Fibroblast of lung (primary cell): ENCODE measurements at regions not wholly inside any gene's neighbourhood (a gene's known extent, or its start where the extent isn't known, plus 50 kb on each side); places are given as distances from the start of the nearest gene placed in this dataset.
A peak's percentile ranks its signal among the peaks of the same experiment; 100 is the strongest.

ENCODE experiments used
- DNase-seq, 2 donors: peaks; one replicate each; pipeline versions ENCODE4 v3.0.0 to v3.0.0-alpha.2; 2010; ENCODE audit warnings: low read depth in 2 of 2
- H2AFZ ChIP-seq: 2 replicates; pipeline ENCODE4 v1.5.1; 2012; ENCODE audit warnings: low read length, control low read depth, inconsistent platforms
- H3K27ac ChIP-seq: 2 replicates; pipeline ENCODE4 v1.5.1; 2011; ENCODE audit warnings: low read length, control low read depth; ENCODE audit not compliant: insufficient read depth
- H3K27me3 ChIP-seq: 2 replicates; pipeline ENCODE4 v1.5.1; 2011; ENCODE audit warnings: mild to moderate bottlenecking, low read length; ENCODE audit not compliant: control insufficient read depth, insufficient read depth
- H3K36me3 ChIP-seq: 2 replicates; pipeline ENCODE4 v1.5.1; 2011; ENCODE audit warnings: low read length; ENCODE audit not compliant: control insufficient read depth, insufficient read depth
- H3K4me1 ChIP-seq: 2 replicates; pipeline ENCODE4 v1.5.1; 2011; ENCODE audit warnings: low read length; ENCODE audit not compliant: control insufficient read depth, insufficient read depth; ENCODE audit errors: extremely low read depth
- H3K4me2 ChIP-seq: 2 replicates; pipeline ENCODE4 v1.5.1; 2011; ENCODE audit warnings: low read length, control low read depth; ENCODE audit not compliant: insufficient read depth; ENCODE audit errors: extremely low read depth
- H3K4me3 ChIP-seq, 4 experiments: fragments of 200-600 bp in 1 of 4; sonication (generic) in 1 of 4; replicated peaks in 1 of 4; 2 replicates each; pipeline ENCODE4 v1.5.1; 2011 to 2016; ENCODE audit warnings: low read length in 4 of 4, low read depth in 3 of 4, mild to moderate bottlenecking in 3 of 4, control low read depth in 2 of 4, inconsistent platforms in 1 of 4, mixed read lengths in 1 of 4; ENCODE audit not compliant: insufficient read depth in 1 of 4; ENCODE audit errors: control extremely low read depth in 1 of 4
- H3K79me2 ChIP-seq: 2 replicates; pipeline ENCODE4 v1.5.1; 2012; ENCODE audit warnings: mild to moderate bottlenecking, low read length, inconsistent platforms; ENCODE audit not compliant: control insufficient read depth, insufficient read depth
- H3K9ac ChIP-seq: 2 replicates; pipeline ENCODE4 v1.5.1; 2011; ENCODE audit warnings: mild to moderate bottlenecking, low read length, control low read depth; ENCODE audit not compliant: insufficient read depth
- H3K9me3 ChIP-seq: 2 replicates; pipeline ENCODE4 v1.5.1; 2012; ENCODE audit warnings: low read depth, low read length; ENCODE audit not compliant: control insufficient read depth, insufficient read depth
- H4K20me1 ChIP-seq: 2 replicates; pipeline ENCODE4 v1.5.1; 2011; ENCODE audit warnings: low read length; ENCODE audit not compliant: control insufficient read depth, insufficient read depth; ENCODE audit errors: extremely low read depth
- CTCF ChIP-seq, 2 donors: IDR thresholded peaks in 1 of 2; conservative IDR thresholded peaks in 1 of 2; 1 replicate in 1 of 2; 2 replicates in 1 of 2; pipeline ENCODE4 v1.5.1; 2011 to 2012; ENCODE audit warnings: low read length in 2 of 2, control low read depth in 1 of 2, inconsistent platforms in 1 of 2, low read depth in 1 of 2, mild to moderate bottlenecking in 1 of 2
- EZH2 ChIP-seq: IDR thresholded peaks from 2 replicates; pipeline ENCODE4 v1.5.1; 2012; ENCODE audit warnings: low read length, control low read depth, mild to moderate bottlenecking; ENCODE audit errors: missing control alignments

GRCh38 chr3:27559381-27559780, 75.2 kb upstream of the SLC4A7 start:
- no peak overlapping the region for H2AFZ ChIP-seq
- H3K4me3 ChIP-seq = no peak overlapping the region
- peaks cover 6% of the 10 kb centered on the region for H3K4me1 ChIP-seq
- no peaks in the 10 kb centered on the region for H3K9me3 ChIP-seq
- no peaks in the 10 kb centered on the region for H3K36me3 ChIP-seq
- H3K4me2 ChIP-seq = no peak overlapping the region
- no peaks in the 10 kb centered on the region for H4K20me1 ChIP-seq
- no peak for DNase-seq
- H3K79me2 ChIP-seq = no peaks in the 10 kb centered on the region
- H3K27ac ChIP-seq = no peak overlapping the region
- TF ChIP-seq EZH2 (no peak), CTCF (conservative IDR thresholded peaks at IDR 0.05 in 1 of 2, IDR thresholded peaks at IDR 0.05 in 1 of 2; ENCODE audit: low read depth in 1 of 2, low read length in 2 of 2) (no peak)
- no peaks in the 10 kb centered on the region for H3K27me3 ChIP-seq
- H3K9ac ChIP-seq = no peak overlapping the region

- Histone ChIP-seq H3K4me2 (no peak overlapping the region), H3K9ac (no peak overlapping the region), H3K4me3 (no peak overlapping the region), H3K79me2 (no peaks in the 10 kb centered on the region), H3K27me3 (no peaks in the 10 kb centered on the region), H4K20me1 (no peaks in the 10 kb centered on the region), H3K36me3 (no peaks in the 10 kb centered on the region), H3K4me1 (peaks cover 13% of the 10 kb centered on the region), H2AFZ (no peak overlapping the region), H3K27ac (peak overlapping the region; percentile 15), H3K9me3 (no peaks in the 10 kb centered on the region)
- no peak for DNase-seq
- TF ChIP-seq EZH2 (no peak), CTCF (conservative IDR thresholded peaks at IDR 0.05 in 1 of 2, IDR thresholded peaks at IDR 0.05 in 1 of 2; ENCODE audit: low read depth in 1 of 2, low read length in 2 of 2) (no peak)
These were observed 73.2 kb upstream of the SLC4A7 start for GRCh38 chr3:27557411-27557810.

- peak; percentile 74 to 78 for DNase-seq
These were observed 72.7 kb upstream of the SLC4A7 start for GRCh38 chr3:27556887-27557286.

More at GRCh38 chr3:27556887-27557286, 72.7 kb upstream of the SLC4A7 start:
- Histone ChIP-seq H3K9me3 (no peaks in the 10 kb centered on the region), H3K4me1 (peaks cover 13% of the 10 kb centered on the region), H3K4me2 (no peak overlapping the region), H3K27me3 (no peaks in the 10 kb centered on the region), H3K36me3 (no peaks in the 10 kb centered on the region), H3K27ac (peak overlapping the region; percentile 15), H3K9ac (no peak overlapping the region), H3K79me2 (no peaks in the 10 kb centered on the region), H4K20me1 (no peaks in the 10 kb centered on the region), H3K4me3 (no peak overlapping the region), H2AFZ (no peak overlapping the region)
- TF ChIP-seq EZH2 (no peak), CTCF (conservative IDR thresholded peaks at IDR 0.05 in 1 of 2, IDR thresholded peaks at IDR 0.05 in 1 of 2; ENCODE audit: low read depth in 1 of 2, low read length in 2 of 2) (no peak)
